K562 (cell line): ENCODE measurements at regions not wholly inside any gene's neighbourhood (a gene's known extent, or its start where the extent isn't known, plus 50 kb on each side); places are given as distances from the start of the nearest gene placed in this dataset.

Experiments used
- ARNT ChIP-seq, 2 experiments: fragments of 450-650 bp; IDR thresholded peaks; 2 replicates each; pipeline ENCODE4 v1.6.1; 2016; ENCODE audit warnings: mild to moderate bottlenecking in 1 of 2
- CAMTA2 ChIP-seq: fragments of 250-450 bp; sonication (Bioruptor Pico); conservative IDR thresholded peaks from 2 replicates; pipeline ENCODE4 v1.5.1; 2022
- CCNT2 ChIP-seq: IDR thresholded peaks from 2 replicates; pipeline ENCODE4 v1.6.1; 2011; ENCODE audit warnings: borderline replicate concordance, low read depth, mild to moderate bottlenecking, moderate library complexity, mixed read lengths, low read length; ENCODE audit not compliant: insufficient read length; ENCODE audit errors: extremely low read depth
- CTBP1 ChIP-seq: fragments of 450-650 bp; IDR thresholded peaks from 2 replicates; pipeline ENCODE4 v1.6.1; 2016; ENCODE audit warnings: borderline replicate concordance
- DNMT1 ChIP-seq: fragments of 450-650 bp; IDR thresholded peaks from 2 replicates; pipeline ENCODE4 v1.6.1; 2016; ENCODE audit warnings: antibody characterized with exemption, mild to moderate bottlenecking
- EP400 ChIP-seq: fragments of 450-650 bp; IDR thresholded peaks from 2 replicates; pipeline ENCODE4 v1.6.1; 2017; ENCODE audit warnings: antibody characterized with exemption, mild to moderate bottlenecking, moderate library complexity
- FOSL1 ChIP-seq: fragments of 200-800 bp; sonication (Bioruptor generic); conservative IDR thresholded peaks from 2 replicates; pipeline ENCODE4 v1.6.1; 2016; ENCODE audit warnings: missing genetic modification characterization, missing compliant biosample characterization
- HMG20A ChIP-seq: fragments of 450-650 bp; formaldehyde crosslinking; conservative IDR thresholded peaks from 2 replicates; pipeline ENCODE4 v1.4.0; 2020; ENCODE audit warnings: mild to moderate bottlenecking, mixed read lengths
- L3MBTL2 ChIP-seq: fragments of 450-650 bp; IDR thresholded peaks from 2 replicates; pipeline ENCODE4 v1.6.1; 2016; ENCODE audit warnings: mild to moderate bottlenecking, moderate library complexity
- MTA1 ChIP-seq: fragments of 450-650 bp; IDR thresholded peaks from 2 replicates; pipeline ENCODE4 v1.6.1; 2017; ENCODE audit warnings: borderline replicate concordance
- NCOR1 ChIP-seq: fragments of 450-650 bp; IDR thresholded peaks from 2 replicates; pipeline ENCODE4 v1.6.1; 2016; ENCODE audit warnings: mild to moderate bottlenecking, moderate library complexity
- NFIC ChIP-seq: fragments of 450-650 bp; IDR thresholded peaks from 2 replicates; pipeline ENCODE4 v1.6.1; 2017; ENCODE audit warnings: mild to moderate bottlenecking, inconsistent platforms
- PHB2 ChIP-seq: fragments of 450-650 bp; IDR thresholded peaks from 2 replicates; pipeline ENCODE4 v1.6.1; 2017; ENCODE audit warnings: low read depth
- POLR3G ChIP-seq: IDR thresholded peaks from 2 replicates; pipeline ENCODE4 v1.6.1; 2011; ENCODE audit not compliant: insufficient read length, insufficient replicate concordance; ENCODE audit errors: extremely low read depth
- RBM15 ChIP-seq: fragments of 200-400 bp; formaldehyde crosslinking; IDR thresholded peaks from 2 replicates; pipeline ENCODE4 v1.6.1; 2018; ENCODE audit warnings: mild to moderate bottlenecking, low read length, moderate library complexity; ENCODE audit not compliant: insufficient read depth
- RBM17 ChIP-seq: fragments of 200-400 bp; formaldehyde crosslinking; IDR thresholded peaks from 2 replicates; pipeline ENCODE4 v1.6.1; 2017; ENCODE audit warnings: low read depth, mild to moderate bottlenecking, low read length, borderline replicate concordance
- SMAD1 ChIP-seq: fragments of 150-350 bp; IDR thresholded peaks from 2 replicates; pipeline ENCODE4 v1.6.1; 2014; ENCODE audit warnings: low read length, low read depth; ENCODE audit not compliant: partially characterized antibody
- SP1 ChIP-seq: sonication (generic); formaldehyde crosslinking; IDR thresholded peaks from 2 replicates; pipeline ENCODE4 v1.8.1; 2022; ENCODE audit warnings: mild to moderate bottlenecking, missing genetic modification reagents
- TAF9B ChIP-seq: fragments of 450-650 bp; IDR thresholded peaks from 2 replicates; pipeline ENCODE4 v1.6.1; 2018; ENCODE audit warnings: mild to moderate bottlenecking; ENCODE audit not compliant: partially characterized antibody
- XRCC3 ChIP-seq: fragments of 450-650 bp; IDR thresholded peaks from 2 replicates; pipeline ENCODE4 v1.6.1; 2017; ENCODE audit warnings: mild to moderate bottlenecking, moderate library complexity
- ZBTB17 ChIP-seq: fragments of 450-650 bp; formaldehyde crosslinking; IDR thresholded peaks from 2 replicates; pipeline ENCODE4 v1.4.0; 2020; ENCODE audit warnings: mild to moderate bottlenecking
- ZBTB2 ChIP-seq: fragments of 450-650 bp; IDR thresholded peaks from 2 replicates; pipeline ENCODE4 v1.6.1; 2016; ENCODE audit warnings: antibody characterized with exemption
- ZNF175 ChIP-seq: fragments of 200-800 bp; sonication (Bioruptor generic); IDR thresholded peaks from 2 replicates; pipeline ENCODE4 v1.6.1; 2016; ENCODE audit warnings: low read depth, mild to moderate bottlenecking, missing genetic modification characterization, missing compliant biosample characterization
- ZNF239 ChIP-seq: fragments of 250-450 bp; sonication (Bioruptor Pico); IDR thresholded peaks from 2 replicates; pipeline ENCODE4 v1.4.0; 2020; ENCODE audit warnings: mild to moderate bottlenecking
- ZZZ3 ChIP-seq: fragments of 450-650 bp; IDR thresholded peaks from 2 replicates; pipeline ENCODE4 v1.6.1; 2016; ENCODE audit warnings: antibody characterized with exemption, mild to moderate bottlenecking, moderate library complexity
- TF ChIP-seq, protein P1 (sequence below), 2 experiments: fragments of 150-350 bp in 1 of 2; IDR thresholded peaks; 2 replicates each; pipeline ENCODE4 v1.6.1; 2012 to 2016; ENCODE audit warnings: low read depth in 2 of 2, low read length in 2 of 2, mild to moderate bottlenecking in 1 of 2, moderate library complexity in 1 of 2

- TF ChIP-seq, protein P1, sequence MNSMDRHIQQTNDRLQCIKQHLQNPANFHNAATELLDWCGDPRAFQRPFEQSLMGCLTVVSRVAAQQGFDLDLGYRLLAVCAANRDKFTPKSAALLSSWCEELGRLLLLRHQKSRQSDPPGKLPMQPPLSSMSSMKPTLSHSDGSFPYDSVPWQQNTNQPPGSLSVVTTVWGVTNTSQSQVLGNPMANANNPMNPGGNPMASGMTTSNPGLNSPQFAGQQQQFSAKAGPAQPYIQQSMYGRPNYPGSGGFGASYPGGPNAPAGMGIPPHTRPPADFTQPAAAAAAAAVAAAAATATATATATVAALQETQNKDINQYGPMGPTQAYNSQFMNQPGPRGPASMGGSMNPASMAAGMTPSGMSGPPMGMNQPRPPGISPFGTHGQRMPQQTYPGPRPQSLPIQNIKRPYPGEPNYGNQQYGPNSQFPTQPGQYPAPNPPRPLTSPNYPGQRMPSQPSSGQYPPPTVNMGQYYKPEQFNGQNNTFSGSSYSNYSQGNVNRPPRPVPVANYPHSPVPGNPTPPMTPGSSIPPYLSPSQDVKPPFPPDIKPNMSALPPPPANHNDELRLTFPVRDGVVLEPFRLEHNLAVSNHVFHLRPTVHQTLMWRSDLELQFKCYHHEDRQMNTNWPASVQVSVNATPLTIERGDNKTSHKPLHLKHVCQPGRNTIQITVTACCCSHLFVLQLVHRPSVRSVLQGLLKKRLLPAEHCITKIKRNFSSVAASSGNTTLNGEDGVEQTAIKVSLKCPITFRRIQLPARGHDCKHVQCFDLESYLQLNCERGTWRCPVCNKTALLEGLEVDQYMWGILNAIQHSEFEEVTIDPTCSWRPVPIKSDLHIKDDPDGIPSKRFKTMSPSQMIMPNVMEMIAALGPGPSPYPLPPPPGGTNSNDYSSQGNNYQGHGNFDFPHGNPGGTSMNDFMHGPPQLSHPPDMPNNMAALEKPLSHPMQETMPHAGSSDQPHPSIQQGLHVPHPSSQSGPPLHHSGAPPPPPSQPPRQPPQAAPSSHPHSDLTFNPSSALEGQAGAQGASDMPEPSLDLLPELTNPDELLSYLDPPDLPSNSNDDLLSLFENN (IDR thresholded peaks at IDR 0.05; ENCODE audit: low read depth in 2 of 2, low read length in 2 of 2): 0 out of 4 replicates have a peak, but pooled peaks of 1 of the 2 experiments have one; percentile 67
- no peak for TF ChIP-seq CAMTA2 (CRISPR knock-in tag)
- TF ChIP-seq SP1 (CRISPR knock-in tag): no peak
- peak; percentile 39 for TF ChIP-seq ZBTB17
- peak; percentile 58; the same call in 1 of the 2 replicates for TF ChIP-seq CTBP1
- TF ChIP-seq NFIC: peak; percentile 76
- peak; percentile 60 for TF ChIP-seq EP400
- TF ChIP-seq ZBTB2: peak; percentile 54; the same call in 1 of the 2 replicates
- TF ChIP-seq NCOR1: peak; percentile 89
- TF ChIP-seq XRCC3: no peak
- TF ChIP-seq PHB2: peak; percentile 63
- no peak for TF ChIP-seq RBM17
- no peak for TF ChIP-seq DNMT1
- no peak for TF ChIP-seq TAF9B
- TF ChIP-seq ZNF239: peak; percentile 65; the same call in 1 of the 2 replicates
- 0 out of 2 replicates have a peak, but pooled peaks have one; percentile 41 for TF ChIP-seq MTA1
- TF ChIP-seq ZZZ3: no peak
- TF ChIP-seq POLR3G: no peak
- peak; percentile 58 for TF ChIP-seq FOSL1 (tag)
- TF ChIP-seq L3MBTL2: peak; percentile 73
- TF ChIP-seq CCNT2: peak; percentile 57
- TF ChIP-seq HMG20A (CRISPR knock-in tag): no peak
- TF ChIP-seq RBM15: no peak
- peak; percentile 45; the same call in 1 of the 2 replicates for TF ChIP-seq ZNF175
- peak; percentile 76 to 84; a peak in 3 of 4 replicates for TF ChIP-seq ARNT (IDR thresholded peaks at IDR 0.05)
- TF ChIP-seq SMAD1: peak; percentile 44
These were observed 363.1 kb downstream of the DSC3 start (continued) for GRCh38 chr18:30679285-30679930.
